PC-9 (cell line): ENCODE measurements at regions not wholly inside any gene's neighbourhood (a gene's known extent, or its start where the extent isn't known, plus 50 kb on each side); places are given as distances from the start of the nearest gene placed in this dataset.
"Not testable (repeated sequence)": the region's sequence is repeated elsewhere in the genome, so short reads cannot be mapped to it uniquely, and the experiment has no call there.

Experiments
- BruUV-seq: library from RNA; stranded (reverse); fragments of 400-500 nt; replicated peaks from 2 replicates; lab custom pipeline; 2021; lab: Mats Ljungman, UMichigan
- CTCF ChIA-PET: fragments of 300-600 bp; sonication (Branson Sonifier 250); formaldehyde crosslinking; loops from one replicate; lab custom pipeline; 2022; ENCODE audit warnings: antibody characterized with exemption; lab: Charles Lee
- POLR2A ChIA-PET: fragments of 300-600 bp; sonication (Branson Sonifier 250); formaldehyde crosslinking; loops from one replicate; lab custom pipeline; 2022; ENCODE audit warnings: antibody characterized with exemption; ENCODE audit not compliant: unreplicated experiment; lab: Charles Lee
- DNase-seq, 2 experiments: peaks; one replicate each; pipeline versions ENCODE4 v3.0.0 to v3.0.0-alpha.2; 2015 to 2022; ENCODE audit warnings: mixed read lengths in 1 of 2
- H2AFZ ChIP-seq: fragments of 200-600 bp; sonication (generic); 2 replicates; pipeline ENCODE4 v1.8.1; 2017; ENCODE audit warnings: antibody characterized with exemption
- H3F3A ChIP-seq: fragments of 200-600 bp; sonication (generic); 2 replicates; pipeline ENCODE4 v1.8.1; 2017; ENCODE audit warnings: antibody characterized with exemption, mild to moderate bottlenecking, low read depth; ENCODE audit not compliant: insufficient read depth
- H3K27ac ChIP-seq: fragments of 200-600 bp; sonication (generic); 2 replicates; pipeline ENCODE4 v1.6.1; 2016; ENCODE audit warnings: mixed run types
- H3K27me3 ChIP-seq: fragments of 200-600 bp; sonication (generic); 2 replicates; pipeline ENCODE4 v1.6.1; 2016; ENCODE audit warnings: low read depth, mixed run types; ENCODE audit not compliant: insufficient read depth
- H3K36me3 ChIP-seq: fragments of 200-600 bp; sonication (generic); 2 replicates; pipeline ENCODE4 v1.6.1; 2016; ENCODE audit warnings: low read depth, mixed run types
- H3K4me1 ChIP-seq: fragments of 200-600 bp; sonication (generic); replicated peaks from 2 replicates; pipeline ENCODE4 v1.6.1; 2016; ENCODE audit warnings: mixed run types; ENCODE audit not compliant: insufficient read depth
- H3K4me2 ChIP-seq: fragments of 200-600 bp; sonication (generic); 2 replicates; pipeline ENCODE4 v1.6.1; 2017; ENCODE audit warnings: mixed run types
- H3K4me3 ChIP-seq: fragments of 200-600 bp; sonication (generic); 2 replicates; pipeline ENCODE4 v1.6.1; 2016; ENCODE audit warnings: mixed run types
- H3K79me2 ChIP-seq: fragments of 200-600 bp; sonication (generic); 2 replicates; pipeline ENCODE4 v1.6.1; 2017; ENCODE audit warnings: low read depth, mixed run types
- H3K9me2 ChIP-seq: fragments of 200-600 bp; sonication (generic); 2 replicates; pipeline ENCODE4 v1.8.1; 2017; ENCODE audit warnings: mild to moderate bottlenecking; ENCODE audit not compliant: insufficient read depth
- H3K9me3 ChIP-seq: fragments of 200-600 bp; sonication (generic); 2 replicates; pipeline ENCODE4 v1.8.1; 2016; ENCODE audit warnings: low read depth; ENCODE audit not compliant: insufficient read depth
- H4K20me1 ChIP-seq: fragments of 200-600 bp; sonication (generic); 2 replicates; pipeline ENCODE4 v1.8.1; 2017; ENCODE audit not compliant: insufficient read depth
- intact Hi-C: fragments of 100-400 bp; cut with micrococcal nuclease; formaldehyde crosslinking; loops from one replicate; pipeline ENCODE4 v1.10.0; 2022; ENCODE audit not compliant: unreplicated experiment

DNA sequence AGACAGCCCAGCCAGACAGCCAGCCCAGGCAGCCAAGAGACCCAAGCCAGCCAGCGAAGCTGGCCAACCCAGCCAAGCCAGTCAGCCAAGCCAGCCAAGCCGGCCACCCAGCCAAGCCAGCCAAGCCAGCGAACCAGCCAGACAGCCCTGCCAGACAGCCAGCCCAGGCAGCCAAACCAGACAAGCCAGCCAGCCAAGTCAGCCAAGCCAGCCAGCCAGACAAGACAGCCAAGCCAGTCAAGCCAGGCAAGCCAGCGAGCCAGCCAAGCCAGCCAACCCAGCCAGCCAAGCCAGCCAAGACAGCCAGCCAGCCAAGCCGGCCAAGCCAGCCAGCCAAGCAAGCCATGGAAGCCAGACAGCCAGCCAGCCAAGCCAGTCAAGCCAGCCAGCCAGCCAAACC lies 327.9 kb upstream of the PLGLB2 start:
- H3K9me3 ChIP-seq, H4K20me1 ChIP-seq, H3K27me3 ChIP-seq, H3K36me3 ChIP-seq, POLR2A ChIA-PET, H3K4me1 ChIP-seq, H3K9me2 ChIP-seq, H3K79me2 ChIP-seq, H3K4me2 ChIP-seq, H3K4me3 ChIP-seq, H3F3A ChIP-seq, H3K27ac ChIP-seq, intact Hi-C loops, CTCF ChIA-PET, DNase-seq, H2AFZ ChIP-seq, BruUV-seq: not testable (repeated sequence)

- BruUV-seq, H3F3A ChIP-seq, CTCF ChIA-PET: not testable (repeated sequence)
Observed at GRCh38 chr2:87420954-87421353, 326.9 kb upstream of the PLGLB2 start.

DNA sequence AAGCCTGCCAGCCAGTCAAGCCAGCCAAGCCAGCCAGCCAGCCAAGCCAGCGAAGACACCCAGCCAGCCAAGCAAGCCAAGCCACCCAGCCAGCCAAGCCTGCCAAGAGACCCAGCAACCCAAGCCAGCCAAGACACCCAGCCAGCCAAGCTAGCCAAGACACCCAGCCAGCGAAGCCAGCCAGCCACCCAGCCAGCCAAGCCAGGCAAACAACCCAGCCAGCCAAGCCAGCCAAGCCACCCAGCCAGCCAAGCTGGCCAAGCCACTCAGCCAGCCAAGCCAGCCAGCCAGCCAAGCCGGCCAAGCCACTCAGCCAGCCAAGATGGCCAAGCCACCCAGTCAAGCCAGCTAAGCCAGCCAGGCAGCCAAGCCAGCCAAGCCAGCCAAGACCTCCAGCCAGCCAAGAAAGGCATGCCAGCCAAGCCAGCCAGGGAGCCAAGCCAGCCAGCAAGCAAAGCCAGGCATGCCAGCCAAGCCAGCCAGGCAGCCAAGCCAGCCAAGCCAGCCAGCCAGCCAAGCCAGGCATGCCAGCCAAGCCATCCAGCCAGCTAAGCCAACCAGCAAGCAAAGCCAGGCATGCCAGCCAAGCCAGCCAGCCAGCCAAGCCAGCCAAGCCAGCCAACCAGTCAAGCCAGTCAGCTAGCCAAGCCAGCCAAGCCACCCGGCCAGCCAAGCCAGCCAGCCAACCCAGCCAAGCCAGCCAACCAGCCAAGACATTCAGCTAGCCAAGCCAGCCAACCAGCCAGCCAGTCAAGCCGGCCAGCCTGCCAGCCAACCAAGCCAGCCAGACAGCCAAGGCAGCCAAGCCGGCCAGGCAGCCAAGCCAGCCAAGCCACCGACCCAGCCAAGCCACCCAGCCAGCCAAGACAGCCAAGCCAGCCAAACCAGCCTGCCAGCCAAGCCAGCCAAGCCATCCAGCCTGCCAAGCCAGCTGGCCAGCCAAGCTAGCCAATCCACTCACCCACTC lies 323.8 kb upstream of the PLGLB2 start:
- H3K4me1 ChIP-seq, H3K4me3 ChIP-seq, POLR2A ChIA-PET, H3K9me2 ChIP-seq, H3K4me2 ChIP-seq, H3K27ac ChIP-seq, H3K27me3 ChIP-seq, H3K36me3 ChIP-seq, H3F3A ChIP-seq, intact Hi-C loops, H3K9me3 ChIP-seq, H4K20me1 ChIP-seq, DNase-seq, CTCF ChIA-PET, BruUV-seq, H2AFZ ChIP-seq, H3K79me2 ChIP-seq: not testable (repeated sequence)

More at GRCh38 chr2:87420954-87421353, 326.9 kb upstream of the PLGLB2 start:
- H3K4me3 ChIP-seq, H3K79me2 ChIP-seq, H3K4me1 ChIP-seq, H3K9me2 ChIP-seq, DNase-seq, H4K20me1 ChIP-seq, H2AFZ ChIP-seq, H3K27ac ChIP-seq, H3K27me3 ChIP-seq, POLR2A ChIA-PET, H3K4me2 ChIP-seq, H3K36me3 ChIP-seq, H3K9me3 ChIP-seq, intact Hi-C loops: not testable (repeated sequence)

- H3K27me3 ChIP-seq, CTCF ChIA-PET, H4K20me1 ChIP-seq, H2AFZ ChIP-seq, H3K79me2 ChIP-seq, POLR2A ChIA-PET, intact Hi-C loops, H3K4me1 ChIP-seq, BruUV-seq, H3K27ac ChIP-seq, H3F3A ChIP-seq, H3K36me3 ChIP-seq, H3K4me2 ChIP-seq, H3K4me3 ChIP-seq, DNase-seq, H3K9me3 ChIP-seq, H3K9me2 ChIP-seq: not testable (repeated sequence)
Observed at GRCh38 chr2:87424763-87425154, 323.1 kb upstream of the PLGLB2 start.

DNA sequence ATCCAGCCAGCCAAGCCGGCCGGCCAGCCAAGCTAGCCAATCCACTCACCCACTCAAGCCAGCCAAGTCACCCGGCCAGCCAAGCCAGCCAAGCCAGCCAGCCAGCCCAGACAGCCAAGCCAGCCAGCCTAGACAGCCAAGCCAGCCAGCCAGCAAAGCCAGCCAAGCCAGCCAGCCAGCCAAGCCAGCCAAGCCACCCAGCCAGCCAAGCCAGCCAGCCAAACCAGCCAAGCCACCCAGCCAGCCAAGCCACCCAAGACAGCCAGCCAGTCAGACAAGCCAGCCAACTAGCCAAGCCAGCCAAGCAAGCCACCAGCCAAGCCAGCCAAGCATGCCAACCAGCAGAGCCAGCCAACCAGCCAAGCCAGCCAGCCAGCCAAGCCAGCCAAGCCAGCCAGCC lies 322.7 kb upstream of the PLGLB2 start:
- BruUV-seq, intact Hi-C loops, H3K79me2 ChIP-seq, H4K20me1 ChIP-seq, H3K27me3 ChIP-seq, CTCF ChIA-PET, H3K9me2 ChIP-seq, H3F3A ChIP-seq, H3K36me3 ChIP-seq, H3K4me3 ChIP-seq, DNase-seq, H3K4me1 ChIP-seq, H3K4me2 ChIP-seq, H3K9me3 ChIP-seq, H3K27ac ChIP-seq, POLR2A ChIA-PET, H2AFZ ChIP-seq: not testable (repeated sequence)

GRCh38 chr2:87425717-87426116 lies 322.2 kb upstream of the PLGLB2 start:
- H3F3A ChIP-seq, CTCF ChIA-PET, BruUV-seq, H2AFZ ChIP-seq, H3K4me2 ChIP-seq, H3K4me1 ChIP-seq, H3K27me3 ChIP-seq, H3K27ac ChIP-seq, H3K4me3 ChIP-seq, POLR2A ChIA-PET, DNase-seq, H3K9me2 ChIP-seq, H3K79me2 ChIP-seq, intact Hi-C loops, H4K20me1 ChIP-seq, H3K9me3 ChIP-seq, H3K36me3 ChIP-seq: not testable (repeated sequence)

DNA sequence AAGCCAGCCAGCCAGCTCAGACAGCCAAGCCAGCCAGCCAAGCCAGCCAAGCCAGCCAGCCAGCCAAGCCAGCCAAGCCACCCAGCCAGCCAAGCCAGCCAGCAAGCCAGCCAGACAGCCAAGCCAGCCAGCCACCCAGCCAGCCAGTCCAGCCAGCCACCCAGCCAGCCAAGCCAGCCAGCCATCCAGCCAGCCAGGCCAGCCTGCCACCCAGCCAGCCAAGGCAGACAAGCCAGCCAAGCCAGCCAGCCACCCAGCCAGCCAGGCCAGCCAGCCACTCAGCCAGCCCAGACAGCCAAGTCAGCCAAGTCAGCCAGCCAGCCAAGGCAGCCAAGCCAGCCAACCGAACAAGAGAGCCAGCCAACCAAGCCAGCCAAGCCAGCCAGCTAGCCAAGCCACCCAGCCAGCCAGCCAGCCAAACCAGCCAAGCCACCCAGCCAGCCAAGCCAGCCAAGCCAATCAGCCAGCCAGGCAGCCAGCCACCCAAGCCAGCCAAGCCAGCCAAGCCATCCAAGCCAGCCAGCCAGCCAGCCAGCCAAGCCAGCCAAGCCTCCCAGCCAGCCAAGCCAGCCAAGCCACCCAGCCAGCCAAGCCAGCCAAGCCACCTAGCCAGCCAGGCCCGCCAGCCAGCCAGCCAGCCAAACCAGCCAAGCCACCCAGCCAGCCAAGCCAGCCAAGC lies 319.3 kb upstream of the PLGLB2 start:
- H4K20me1 ChIP-seq, H3K79me2 ChIP-seq, H2AFZ ChIP-seq, H3F3A ChIP-seq, H3K4me3 ChIP-seq, H3K9me3 ChIP-seq, H3K9me2 ChIP-seq, DNase-seq, H3K27ac ChIP-seq, H3K27me3 ChIP-seq, CTCF ChIA-PET, H3K4me1 ChIP-seq, POLR2A ChIA-PET, BruUV-seq, H3K4me2 ChIP-seq, H3K36me3 ChIP-seq, intact Hi-C loops: not testable (repeated sequence)
